ENCODE measurements at regions not wholly inside any gene's neighbourhood (a gene's known extent, or its start where the extent isn't known, plus 50 kb on each side); places are given as distances from the start of the nearest gene placed in this dataset.

DNA sequence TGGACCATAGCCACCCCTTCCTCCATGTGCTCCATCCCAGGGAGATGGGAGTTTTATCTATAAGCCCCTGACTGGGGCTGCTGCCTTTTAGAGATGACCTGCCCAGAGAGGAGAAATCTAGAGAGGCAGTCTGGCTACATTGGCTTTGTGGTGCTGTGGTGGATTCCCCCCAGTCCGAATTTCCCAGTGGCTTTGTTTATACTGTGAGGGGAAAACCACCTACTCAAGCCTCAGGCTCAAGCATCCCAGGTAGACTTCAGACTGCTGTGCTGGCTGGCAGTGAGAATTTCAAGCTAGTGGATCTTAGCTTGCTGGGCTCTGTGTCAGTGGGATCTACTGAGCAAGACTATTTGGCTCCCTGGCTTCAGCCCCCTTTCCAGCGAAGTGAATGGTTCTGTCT lies 1195.7 kb upstream of the PCDH20 start:
- Histone ChIP-seq H3K4me2 (ENCODE audit: insufficient read depth, insufficient read length, low read length) (no peak overlapping the region), H2AK5ac (ENCODE audit: insufficient read length, low read length) (no peak overlapping the region), H3K9ac (ENCODE audit: extremely low read depth, insufficient read length, low read length) (no peak overlapping the region), H2BK20ac (ENCODE audit: low read depth, low read length, poor library complexity, severe bottlenecking) (no peak overlapping the region), H3K14ac (ENCODE audit: insufficient read depth, low read length) (no peak overlapping the region; the same call in 1 of the 2 replicates), H3K18ac (ENCODE audit: insufficient read length, low read depth, low read length) (no peak overlapping the region), H2BK12ac (ENCODE audit: insufficient read length, low read depth, low read length) (no peak overlapping the region), H4K5ac (ENCODE audit: insufficient read length, low read depth, low read length) (no peak overlapping the region), H2BK120ac (ENCODE audit: low read depth, low read length, poor library complexity, severe bottlenecking) (no peak overlapping the region), H4K20me1 (ENCODE audit: control insufficient read depth, insufficient read depth, insufficient read length) (no peaks in the 10 kb centered on the region), H3K4ac (ENCODE audit: low read depth, low read length) (no peak overlapping the region), H3K27me3 (ENCODE audit: insufficient read depth, low read length) (no peaks in the 10 kb centered on the region), H3K23ac (ENCODE audit: insufficient read length, low read depth, low read length) (no peak overlapping the region), H3K27ac (ENCODE audit: insufficient read length, low read depth, low read length) (no peak overlapping the region), H3K56ac (ENCODE audit: insufficient read length, low read depth, low read length) (no peak overlapping the region), H3K9me3 (ENCODE audit: control insufficient read depth, low read depth, low read length) (no peaks in the 10 kb centered on the region), H4K91ac (ENCODE audit: insufficient read length, low read depth, low read length) (no peak overlapping the region), H3K4me1 (ENCODE audit: insufficient read depth, low read length) (no peaks in the 10 kb centered on the region), H2BK15ac (ENCODE audit: low read depth, low read length) (no peak overlapping the region), H3K23me2 (ENCODE audit: insufficient read length, low read depth, low read length, poor library complexity, severe bottlenecking) (no peaks in the 10 kb centered on the region), H3T11ph (ENCODE audit: low read length) (no peak overlapping the region), H2BK5ac (ENCODE audit: insufficient read length, low read length) (no peak overlapping the region), H3K79me1 (ENCODE audit: insufficient read depth, low read depth, low read length, poor library complexity, severe bottlenecking) (no peaks in the 10 kb centered on the region), H3K79me2 (ENCODE audit: insufficient read depth, low read length) (no peaks in the 10 kb centered on the region), H4K8ac (replicated peaks; ENCODE audit: insufficient read length, low read depth, low read length) (no peak overlapping the region), H2AFZ (ENCODE audit: low read length) (no peak overlapping the region)
- Mint-ChIP-seq H3K4me1 (peaks cover 8 to 9% of the 10 kb centered on the region in 2 experiments), H3K4me3 (no peak overlapping the region), H3K27me3 (ENCODE audit: low read depth) (no peaks in the 10 kb centered on the region), H3K36me3 (ENCODE audit: insufficient read depth in 1 of 3, low read depth in 3 of 3) (peaks cover 0 to 10% (median 0%) of the 10 kb centered on the region in 3 experiments; a peak in 1 of 7 replicates), H3K27ac (no peak overlapping the region), H3K9me3 (peaks cover 0 to 4% of the 10 kb centered on the region in 2 experiments; a peak in 2 of 5 replicates)
- WGBS (ENCODE audit: extremely low coverage, insufficient read length, low lambda C conversion rate) = no CpG with 5 or more reads among the region's 2 CpGs
- no peak for DNase-seq
- TF ChIP-seq, protein P1, sequence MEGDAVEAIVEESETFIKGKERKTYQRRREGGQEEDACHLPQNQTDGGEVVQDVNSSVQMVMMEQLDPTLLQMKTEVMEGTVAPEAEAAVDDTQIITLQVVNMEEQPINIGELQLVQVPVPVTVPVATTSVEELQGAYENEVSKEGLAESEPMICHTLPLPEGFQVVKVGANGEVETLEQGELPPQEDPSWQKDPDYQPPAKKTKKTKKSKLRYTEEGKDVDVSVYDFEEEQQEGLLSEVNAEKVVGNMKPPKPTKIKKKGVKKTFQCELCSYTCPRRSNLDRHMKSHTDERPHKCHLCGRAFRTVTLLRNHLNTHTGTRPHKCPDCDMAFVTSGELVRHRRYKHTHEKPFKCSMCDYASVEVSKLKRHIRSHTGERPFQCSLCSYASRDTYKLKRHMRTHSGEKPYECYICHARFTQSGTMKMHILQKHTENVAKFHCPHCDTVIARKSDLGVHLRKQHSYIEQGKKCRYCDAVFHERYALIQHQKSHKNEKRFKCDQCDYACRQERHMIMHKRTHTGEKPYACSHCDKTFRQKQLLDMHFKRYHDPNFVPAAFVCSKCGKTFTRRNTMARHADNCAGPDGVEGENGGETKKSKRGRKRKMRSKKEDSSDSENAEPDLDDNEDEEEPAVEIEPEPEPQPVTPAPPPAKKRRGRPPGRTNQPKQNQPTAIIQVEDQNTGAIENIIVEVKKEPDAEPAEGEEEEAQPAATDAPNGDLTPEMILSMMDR (conservative IDR thresholded peaks at IDR 0.05) = no peak
